SK-N-SH treated with all-trans-retinoic acid at 6 μM for 48 hours (cell line): ENCODE measurements at regions not wholly inside any gene's neighbourhood (a gene's known extent, or its start where the extent isn't known, plus 50 kb on each side); places are given as distances from the start of the nearest gene placed in this dataset.
"Not testable (repeated sequence)": the region's sequence is repeated elsewhere in the genome, so short reads cannot be mapped to it uniquely, and the experiment has no call there.

Experiments used
- ATAC-seq: fragments of 200-7000 bp; cut with Tn5 transposase; 3 replicates; pipeline ENCODE4 v1.9.1; 2020; ENCODE audit warnings: mild to moderate bottlenecking, moderate library complexity
- ARNTL ChIP-seq: fragments of 450-650 bp; formaldehyde crosslinking; IDR thresholded peaks from 2 replicates; pipeline ENCODE4 v1.5.0; 2020; ENCODE audit warnings: low read depth, mild to moderate bottlenecking, moderate library complexity, borderline replicate concordance
- BACH2 ChIP-seq: fragments of 250-450 bp; sonication (Bioruptor Pico); IDR thresholded peaks from 2 replicates; pipeline ENCODE4 v1.9.0; 2021; ENCODE audit warnings: mild to moderate bottlenecking, borderline replicate concordance
- CSDC2 ChIP-seq: fragments of 250-450 bp; sonication (Bioruptor Pico); IDR thresholded peaks from 2 replicates; pipeline ENCODE4 v1.5.0; 2020; ENCODE audit warnings: mild to moderate bottlenecking, moderate library complexity
- CSRNP3 ChIP-seq: fragments of 250-450 bp; sonication (Bioruptor Pico); IDR thresholded peaks from 2 replicates; pipeline ENCODE4 v1.5.1; 2021; ENCODE audit warnings: mild to moderate bottlenecking, moderate library complexity
- ESRRG ChIP-seq: fragments of 250-450 bp; sonication (Bioruptor Pico); IDR thresholded peaks from 2 replicates; pipeline ENCODE4 v1.6.1; 2021; ENCODE audit warnings: mild to moderate bottlenecking
- GLIS3 ChIP-seq: fragments of 250-450 bp; sonication (Bioruptor Pico); IDR thresholded peaks from 2 replicates; pipeline ENCODE4 v1.5.0; 2020; ENCODE audit warnings: mild to moderate bottlenecking, moderate library complexity
- ISL1 ChIP-seq: fragments of 250-450 bp; sonication (Bioruptor Pico); IDR thresholded peaks from 2 replicates; pipeline ENCODE4 v2.1.2; 2022; ENCODE audit warnings: mild to moderate bottlenecking, moderate library complexity
- OSR1 ChIP-seq: fragments of 250-450 bp; sonication (Bioruptor Pico); IDR thresholded peaks from 2 replicates; pipeline ENCODE4 v1.8.0; 2022; ENCODE audit warnings: moderate library complexity, mild to moderate bottlenecking, inconsistent platforms
- PATZ1 ChIP-seq: fragments of 250-450 bp; sonication (Bioruptor Pico); IDR thresholded peaks from 2 replicates; pipeline ENCODE4 v1.8.0; 2020; ENCODE audit warnings: mild to moderate bottlenecking, moderate library complexity, borderline replicate concordance
- POU6F1 ChIP-seq: fragments of 250-450 bp; sonication (Bioruptor Pico); IDR thresholded peaks from 2 replicates; pipeline ENCODE4 v1.8.0; 2021; ENCODE audit warnings: low read depth, mild to moderate bottlenecking, moderate library complexity, borderline replicate concordance
- RARB ChIP-seq: fragments of 250-450 bp; sonication (Bioruptor Pico); IDR thresholded peaks from 2 replicates; pipeline ENCODE4 v1.8.0; 2021; ENCODE audit warnings: mild to moderate bottlenecking, moderate library complexity
- TCF4 ChIP-seq: fragments of 250-450 bp; sonication (Bioruptor Pico); IDR thresholded peaks from 2 replicates; pipeline ENCODE4 v1.8.0; 2021; ENCODE audit warnings: mild to moderate bottlenecking, moderate library complexity, borderline replicate concordance
- TOX ChIP-seq: fragments of 250-450 bp; sonication (Bioruptor Pico); IDR thresholded peaks from 2 replicates; pipeline ENCODE4 v1.8.0; 2021; ENCODE audit warnings: mild to moderate bottlenecking, moderate library complexity, borderline replicate concordance
- TSHZ2 ChIP-seq: fragments of 250-450 bp; sonication (Bioruptor Pico); IDR thresholded peaks from 2 replicates; pipeline ENCODE4 v1.5.0; 2020; ENCODE audit warnings: mild to moderate bottlenecking, moderate library complexity
- ZFP3 ChIP-seq: fragments of 250-450 bp; sonication (Bioruptor Pico); IDR thresholded peaks from 2 replicates; pipeline ENCODE4 v1.5.0; 2020; ENCODE audit warnings: mild to moderate bottlenecking, moderate library complexity
- ZFP30 ChIP-seq: fragments of 450-650 bp; formaldehyde crosslinking; IDR thresholded peaks from 2 replicates; pipeline ENCODE4 v1.5.0; 2022; ENCODE audit warnings: mild to moderate bottlenecking, moderate library complexity
- ZNF565 ChIP-seq: fragments of 450-650 bp; formaldehyde crosslinking; conservative IDR thresholded peaks from 2 replicates; pipeline ENCODE4 v1.5.0; 2020; ENCODE audit warnings: low read depth, mild to moderate bottlenecking, moderate library complexity
- ZNF70 ChIP-seq: fragments of 450-650 bp; formaldehyde crosslinking; IDR thresholded peaks from 2 replicates; pipeline ENCODE4 v1.5.0; 2020; ENCODE audit warnings: mild to moderate bottlenecking, moderate library complexity
- ZNF8 ChIP-seq: fragments of 450-650 bp; formaldehyde crosslinking; IDR thresholded peaks from 2 replicates; pipeline ENCODE4 v1.5.0; 2020; ENCODE audit warnings: mild to moderate bottlenecking, moderate library complexity

- no peak for ATAC-seq
- TF ChIP-seq ARNTL (CRISPR knock-in tag) (no peak), TCF4 (CRISPR knock-in tag) (no peak), CSDC2 (no peak), TSHZ2 (CRISPR knock-in tag) (no peak), ZNF8 (CRISPR knock-in tag) (no peak), RARB (no peak), ZNF565 (CRISPR knock-in tag) (no peak), BACH2 (CRISPR knock-in tag) (no peak), ZNF70 (no peak)
Measured at GRCh38 chr11:98766903-98767302, 253.8 kb upstream of the CNTN5 start.

- not testable (repeated sequence) for ATAC-seq
Measured at GRCh38 chr11:98770046-98770445, 250.7 kb upstream of the CNTN5 start.

- no peak for ATAC-seq
- no peak for TF ChIP-seq ESRRG
- TF ChIP-seq ZFP3 (CRISPR knock-in tag): no peak
Measured at GRCh38 chr11:98771791-98772190, 249.0 kb upstream of the CNTN5 start.

- TF ChIP-seq BACH2 (CRISPR knock-in tag) (no peak), ZFP30 (no peak), CSRNP3 (no peak), GLIS3 (CRISPR knock-in tag) (no peak), TOX (CRISPR knock-in tag) (no peak)
- ATAC-seq: no peak
Measured at GRCh38 chr11:98772893-98773292, 247.9 kb upstream of the CNTN5 start.

- no peak for TF ChIP-seq ZFP3 (CRISPR knock-in tag)
- TF ChIP-seq ZNF70: no peak
- no peak for TF ChIP-seq GLIS3 (CRISPR knock-in tag)
- TF ChIP-seq PATZ1 (CRISPR knock-in tag): no peak
- no peak for TF ChIP-seq ZNF565 (CRISPR knock-in tag)
- TF ChIP-seq CSRNP3: no peak
- TF ChIP-seq, all 23 proteins: peak for 0
- no peak for ATAC-seq
Measured at GRCh38 chr11:98793276-98793675, 227.5 kb upstream of the CNTN5 start.

GRCh38 chr11:98798333-98798732 lies 222.4 kb upstream of the CNTN5 start:
- no peak for TF ChIP-seq OSR1 (CRISPR knock-in tag)
- TF ChIP-seq ISL1: no peak
- no peak for TF ChIP-seq POU6F1 (CRISPR knock-in tag)
- no peak for TF ChIP-seq ZNF70
- no peak for TF ChIP-seq TCF4 (CRISPR knock-in tag)
- TF ChIP-seq TOX (CRISPR knock-in tag): no peak
- ATAC-seq: no peak
